ENCODE measurements at regions not wholly inside any gene's neighbourhood (a gene's known extent, or its start where the extent isn't known, plus 50 kb on each side); places are given as distances from the start of the nearest gene placed in this dataset.

DNA sequence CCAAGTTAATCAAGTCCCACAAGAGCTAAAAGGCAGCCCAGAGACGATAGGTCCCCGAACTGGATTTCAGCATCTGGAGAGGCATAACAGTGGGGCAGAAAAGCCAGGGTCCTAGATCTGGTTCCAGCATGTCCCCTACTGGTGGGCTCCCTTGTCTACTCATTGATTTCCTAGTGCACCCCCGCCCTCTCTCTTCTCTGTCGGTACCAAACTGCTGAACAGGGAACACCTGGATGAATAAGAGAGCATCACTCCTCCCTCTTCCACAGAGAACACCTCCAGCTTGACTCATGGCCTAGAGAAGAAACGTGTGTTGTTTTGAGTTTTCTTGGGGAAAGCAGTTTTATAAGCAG lies 101.3 kb downstream of the FOXI3 start:
- no peaks in the 10 kb centered on the region for H3K4me1 ChIP-seq (ENCODE audit: control insufficient read depth, insufficient read depth, low read length)
- DNase-seq (no peak), ATAC-seq (ENCODE audit: low read depth) (no peak)
- dilution Hi-C loops (cut with HindIII; ENCODE audit: low sequenced_read_pairs, unreplicated experiment), result no loop called here
- no peak overlapping the region for H3K27ac ChIP-seq (ENCODE audit: insufficient read depth, low read length)
- no peaks in the 10 kb centered on the region for H3K9me1 ChIP-seq (ENCODE audit: insufficient read depth, low read length)
- no peak overlapping the region for H3K9ac ChIP-seq (ENCODE audit: low read depth, low read length)
- in situ Hi-C loops (cut with MboI; ENCODE audit: low sequenced_read_pairs), result no loop called here
- no peak overlapping the region for H2BK15ac ChIP-seq (ENCODE audit: low read depth, low read length)
- no peak overlapping the region for H3K56ac ChIP-seq (ENCODE audit: extremely low read depth, insufficient read depth, low read length)
- H3K9me3 ChIP-seq (ENCODE audit: control insufficient read depth, insufficient read depth, low read length), result no peaks in the 10 kb centered on the region; the same call in 1 of the 2 replicates
- H4K91ac ChIP-seq (ENCODE audit: insufficient read depth, low read depth, low read length), result no peak overlapping the region
- no peak overlapping the region for H2BK20ac ChIP-seq (ENCODE audit: low read depth, low read length)
- no peak overlapping the region for H2BK5ac ChIP-seq (ENCODE audit: low read depth, low read length, poor library complexity, severe bottlenecking)
- BruUV-seq (replicated peaks), result no TSS peak
- no peak overlapping the region for H3K18ac ChIP-seq (ENCODE audit: low read depth, low read length)
- intact Hi-C loops (cut with micrococcal nuclease), result no loop called here
- no peak overlapping the region for H3K23ac ChIP-seq (ENCODE audit: low read depth, low read length)
- WGBS, 2 experiments (ENCODE audit: extremely low coverage in 2 of 2, insufficient read length in 1 of 2), result 54% methylated on average over 2 of the region's 5 CpGs; no CpG with 5 or more reads in 1 of the 2 experiments
- no peaks in the 10 kb centered on the region for H3K36me3 ChIP-seq (ENCODE audit: control insufficient read depth, insufficient read depth, low read length)
- TF ChIP-seq CHD1 (IDR thresholded peaks at IDR 0.05; ENCODE audit: low read depth, low read length) (no peak), NFE2L2 (IDR thresholded peaks at IDR 0.05; ENCODE audit: low read depth, low read length) (no peak), SMC3 (IDR thresholded peaks at IDR 0.05; ENCODE audit: low read depth, low read length) (no peak), POLR2A (IDR thresholded peaks at IDR 0.05; ENCODE audit: low read depth, low read length) (no peak), BHLHE40 (IDR thresholded peaks at IDR 0.05; ENCODE audit: low read depth, low read length) (no peak), MAFK (IDR thresholded peaks at IDR 0.05; ENCODE audit: low read depth, low read length) (no peak), MXI1 (IDR thresholded peaks at IDR 0.05; ENCODE audit: borderline replicate concordance, low read depth, low read length) (no peak), MAZ (IDR thresholded peaks at IDR 0.05; ENCODE audit: borderline replicate concordance, low read depth, low read length) (no peak), RAD21 (IDR thresholded peaks at IDR 0.05; ENCODE audit: low read length) (no peak), CEBPB (IDR thresholded peaks at IDR 0.05; ENCODE audit: low read depth, low read length) (no peak)
- TF ChIP-seq, protein P1, sequence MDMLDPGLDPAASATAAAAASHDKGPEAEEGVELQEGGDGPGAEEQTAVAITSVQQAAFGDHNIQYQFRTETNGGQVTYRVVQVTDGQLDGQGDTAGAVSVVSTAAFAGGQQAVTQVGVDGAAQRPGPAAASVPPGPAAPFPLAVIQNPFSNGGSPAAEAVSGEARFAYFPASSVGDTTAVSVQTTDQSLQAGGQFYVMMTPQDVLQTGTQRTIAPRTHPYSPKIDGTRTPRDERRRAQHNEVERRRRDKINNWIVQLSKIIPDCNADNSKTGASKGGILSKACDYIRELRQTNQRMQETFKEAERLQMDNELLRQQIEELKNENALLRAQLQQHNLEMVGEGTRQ (IDR thresholded peaks at IDR 0.05; ENCODE audit: low read depth, low read length), result no peak
- TF ChIP-seq, protein P2, sequence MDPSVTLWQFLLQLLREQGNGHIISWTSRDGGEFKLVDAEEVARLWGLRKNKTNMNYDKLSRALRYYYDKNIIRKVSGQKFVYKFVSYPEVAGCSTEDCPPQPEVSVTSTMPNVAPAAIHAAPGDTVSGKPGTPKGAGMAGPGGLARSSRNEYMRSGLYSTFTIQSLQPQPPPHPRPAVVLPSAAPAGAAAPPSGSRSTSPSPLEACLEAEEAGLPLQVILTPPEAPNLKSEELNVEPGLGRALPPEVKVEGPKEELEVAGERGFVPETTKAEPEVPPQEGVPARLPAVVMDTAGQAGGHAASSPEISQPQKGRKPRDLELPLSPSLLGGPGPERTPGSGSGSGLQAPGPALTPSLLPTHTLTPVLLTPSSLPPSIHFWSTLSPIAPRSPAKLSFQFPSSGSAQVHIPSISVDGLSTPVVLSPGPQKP (IDR thresholded peaks at IDR 0.05; ENCODE audit: borderline replicate concordance, low read depth, low read length), result no peak
- H4K5ac ChIP-seq (ENCODE audit: low read depth, low read length), result no peak overlapping the region
- peak overlapping the region; percentile 24 for H2AK9ac ChIP-seq (replicated peaks; ENCODE audit: low read depth, low read length, poor library complexity)
- POLR2A ChIA-PET (ENCODE audit: unreplicated experiment), result no interaction called here
- H3K79me1 ChIP-seq (ENCODE audit: low read depth in 1 of 2, low read length in 2 of 2), result no peaks in the 10 kb centered on the region
- H3K14ac ChIP-seq (replicated peaks; ENCODE audit: low read depth, low read length), result no peak overlapping the region
- no peak overlapping the region for H2BK120ac ChIP-seq (ENCODE audit: low read depth, low read length)
- H3K4me2 ChIP-seq (ENCODE audit: low read depth, low read length), result no peak overlapping the region
- no peak overlapping the region for H3K4me3 ChIP-seq (ENCODE audit: insufficient read depth, low read depth, low read length)
- H2AK5ac ChIP-seq (ENCODE audit: low read depth, low read length), result no peak overlapping the region
- peak overlapping the region; percentile 81 for H2AFZ ChIP-seq (replicated peaks; ENCODE audit: low read length, poor library complexity)
- no peak overlapping the region for H4K8ac ChIP-seq (ENCODE audit: low read depth in 2 of 2, low read length in 2 of 2)
- no peak overlapping the region for H3K4ac ChIP-seq (ENCODE audit: low read depth, low read length)
- CTCF ChIA-PET, result no interaction called here
- no peaks in the 10 kb centered on the region for H3K27me3 ChIP-seq (ENCODE audit: control insufficient read depth, insufficient read depth, low read length)
- no peaks in the 10 kb centered on the region for H4K20me1 ChIP-seq (ENCODE audit: insufficient read depth, low read length)
